Ascending aorta (tissue), 2 donors: ENCODE measurements at regions not wholly inside any gene's neighbourhood (a gene's known extent, or its start where the extent isn't known, plus 50 kb on each side); places are given as distances from the start of the nearest gene placed in this dataset.

ENCODE experiments used
- DNase-seq, 2 donors: peaks; one replicate each; pipeline ENCODE4 v3.0.0-alpha.2; 2019; ENCODE audit warnings: low spot score in 2 of 2
- H3K27ac ChIP-seq, 2 donors: fragments of 200-600 bp; sonication (generic); one replicate each; pipeline ENCODE4 v1.5.1; 2016 to 2017; ENCODE audit warnings: mild to moderate bottlenecking in 1 of 2
- H3K27me3 ChIP-seq: fragments of 200-600 bp; sonication (generic); one replicate; pipeline ENCODE4 v1.5.1; 2017
- H3K36me3 ChIP-seq, 2 donors: fragments of 200-600 bp; sonication (generic); one replicate each; pipeline ENCODE4 v1.5.1; 2016
- H3K4me1 ChIP-seq, 2 donors: fragments of 200-600 bp; sonication (generic); one replicate each; pipeline ENCODE4 v1.5.1; 2016 to 2017; ENCODE audit warnings: mild to moderate bottlenecking in 1 of 2
- H3K4me3 ChIP-seq, 2 donors: fragments of 200-600 bp; sonication (generic); one replicate each; pipeline ENCODE4 v1.5.1; 2016 to 2017; ENCODE audit warnings: mild to moderate bottlenecking in 1 of 2
- H3K9me3 ChIP-seq, 2 donors: fragments of 200-600 bp; sonication (generic); one replicate each; pipeline ENCODE4 v1.5.1; 2016
- intact Hi-C: fragments of 100-400 bp; cut with DNase I; formaldehyde crosslinking; loops from one replicate; pipeline ENCODE4 v1.15.1; 2023
- TF ChIP-seq, protein P1 (sequence below), 3 experiments: fragments of 200-600 bp in 2 of 3; fragments of 450-650 bp in 1 of 3; sonication (generic) in 2 of 3; IDR thresholded peaks; one replicate each; pipeline ENCODE4 v1.5.1; 2016 to 2019; ENCODE audit warnings: antibody characterized with exemption in 3 of 3, mild to moderate bottlenecking in 1 of 3, moderate library complexity in 1 of 3

DNA sequence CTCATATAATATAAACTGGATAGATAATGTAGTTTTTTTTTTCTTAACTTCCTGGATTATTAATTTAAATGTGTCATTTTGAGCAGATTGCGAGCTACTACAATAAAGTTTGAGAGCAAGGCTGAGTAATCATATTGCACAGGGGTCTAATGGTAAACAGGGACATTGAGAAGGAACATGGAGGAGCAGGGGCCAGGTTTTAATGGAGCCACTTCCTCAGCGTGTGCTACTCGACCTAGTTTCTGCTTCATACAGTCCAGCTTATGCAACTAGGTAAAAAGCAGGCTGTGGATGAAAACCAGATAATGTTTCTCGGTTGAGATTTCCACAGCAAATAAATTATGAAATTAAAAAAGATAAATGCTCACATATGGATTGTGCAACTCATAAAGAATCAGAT lies 1915.7 kb upstream of the CELF4 start:
- H3K4me1 ChIP-seq: no peaks in the 10 kb centered on the region
- no peaks in the 10 kb centered on the region for H3K9me3 ChIP-seq
- TF ChIP-seq, protein P1, sequence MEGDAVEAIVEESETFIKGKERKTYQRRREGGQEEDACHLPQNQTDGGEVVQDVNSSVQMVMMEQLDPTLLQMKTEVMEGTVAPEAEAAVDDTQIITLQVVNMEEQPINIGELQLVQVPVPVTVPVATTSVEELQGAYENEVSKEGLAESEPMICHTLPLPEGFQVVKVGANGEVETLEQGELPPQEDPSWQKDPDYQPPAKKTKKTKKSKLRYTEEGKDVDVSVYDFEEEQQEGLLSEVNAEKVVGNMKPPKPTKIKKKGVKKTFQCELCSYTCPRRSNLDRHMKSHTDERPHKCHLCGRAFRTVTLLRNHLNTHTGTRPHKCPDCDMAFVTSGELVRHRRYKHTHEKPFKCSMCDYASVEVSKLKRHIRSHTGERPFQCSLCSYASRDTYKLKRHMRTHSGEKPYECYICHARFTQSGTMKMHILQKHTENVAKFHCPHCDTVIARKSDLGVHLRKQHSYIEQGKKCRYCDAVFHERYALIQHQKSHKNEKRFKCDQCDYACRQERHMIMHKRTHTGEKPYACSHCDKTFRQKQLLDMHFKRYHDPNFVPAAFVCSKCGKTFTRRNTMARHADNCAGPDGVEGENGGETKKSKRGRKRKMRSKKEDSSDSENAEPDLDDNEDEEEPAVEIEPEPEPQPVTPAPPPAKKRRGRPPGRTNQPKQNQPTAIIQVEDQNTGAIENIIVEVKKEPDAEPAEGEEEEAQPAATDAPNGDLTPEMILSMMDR (IDR thresholded peaks at IDR 0.05): no peak
- no peak overlapping the region for H3K4me3 ChIP-seq
- no peak overlapping the region for H3K27ac ChIP-seq
- DNase-seq: no peak
- intact Hi-C loops: no loop called here
- no peaks in the 10 kb centered on the region for H3K27me3 ChIP-seq
- no peaks in the 10 kb centered on the region for H3K36me3 ChIP-seq

DNA sequence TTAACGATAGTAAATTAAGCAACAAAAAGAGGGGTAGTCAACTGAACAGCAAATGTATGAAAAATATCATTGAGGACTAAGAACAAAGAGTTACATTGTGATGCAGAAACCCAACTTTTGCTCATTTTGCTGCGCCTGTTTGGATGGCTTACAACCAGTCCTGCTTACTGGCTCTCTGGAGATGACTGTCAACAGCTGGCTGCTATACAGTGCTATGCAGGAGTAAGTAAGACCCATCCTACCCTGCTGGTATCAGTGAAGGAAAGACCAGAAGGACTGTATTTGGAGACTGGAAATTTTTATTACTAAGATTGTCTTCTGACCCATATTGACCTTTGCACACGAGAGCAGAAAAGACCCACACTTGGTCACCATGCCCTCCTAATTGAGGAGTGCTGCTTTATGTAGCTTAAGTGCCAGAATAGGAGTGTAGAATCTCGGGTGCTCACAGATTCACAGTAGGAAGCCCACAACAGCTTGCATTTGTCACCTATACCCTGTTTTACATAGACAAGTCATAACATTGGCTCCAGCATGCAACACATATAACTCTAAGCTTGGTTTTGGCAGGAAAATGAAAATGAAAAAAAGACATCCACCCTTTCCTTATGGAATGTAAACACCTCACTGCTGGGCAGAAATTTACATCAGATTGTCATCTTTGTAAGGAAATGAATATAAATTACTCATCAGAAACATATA lies 1915.0 kb upstream of the CELF4 start:
- Histone ChIP-seq H3K4me1 (no peaks in the 10 kb centered on the region), H3K27ac (no peak overlapping the region), H3K36me3 (no peaks in the 10 kb centered on the region), H3K27me3 (no peaks in the 10 kb centered on the region), H3K9me3 (no peaks in the 10 kb centered on the region), H3K4me3 (no peak overlapping the region)
- DNase-seq: no peak
- intact Hi-C loops: no loop called here
- TF ChIP-seq, protein P1 (IDR thresholded peaks at IDR 0.05): no peak

- H3K36me3 ChIP-seq: no peaks in the 10 kb centered on the region
- intact Hi-C loops: no loop called here
- TF ChIP-seq, protein P1 (IDR thresholded peaks at IDR 0.05): no peak
These were observed 1898.4 kb upstream of the CELF4 start for GRCh38 chr18:39464006-39464405.

GRCh38 chr18:39462436-39462835 lies 1896.8 kb upstream of the CELF4 start:
- intact Hi-C loops: no loop called here
- TF ChIP-seq, protein P1 (IDR thresholded peaks at IDR 0.05): no peak
- no peak overlapping the region for H3K27ac ChIP-seq
- no peaks in the 10 kb centered on the region for H3K36me3 ChIP-seq
- no peaks in the 10 kb centered on the region for H3K9me3 ChIP-seq
- H3K4me3 ChIP-seq: no peak overlapping the region
- no peak for DNase-seq
- H3K27me3 ChIP-seq: no peaks in the 10 kb centered on the region
- H3K4me1 ChIP-seq: no peaks in the 10 kb centered on the region

More at GRCh38 chr18:39464006-39464405, 1898.4 kb upstream of the CELF4 start:
- Histone ChIP-seq H3K27me3 (no peaks in the 10 kb centered on the region), H3K27ac (no peak overlapping the region), H3K9me3 (no peaks in the 10 kb centered on the region), H3K4me1 (no peaks in the 10 kb centered on the region), H3K4me3 (no peak overlapping the region)
- DNase-seq: no peak

GRCh38 chr18:39460136-39460535 lies 1894.5 kb upstream of the CELF4 start:
- H3K27ac ChIP-seq: no peak overlapping the region
- TF ChIP-seq, protein P1 (IDR thresholded peaks at IDR 0.05): no peak
- intact Hi-C loops: no loop called here
- no peaks in the 10 kb centered on the region for H3K27me3 ChIP-seq
- H3K36me3 ChIP-seq: no peaks in the 10 kb centered on the region
- no peak for DNase-seq
- no peaks in the 10 kb centered on the region for H3K4me1 ChIP-seq
- no peaks in the 10 kb centered on the region for H3K9me3 ChIP-seq
- H3K4me3 ChIP-seq: no peak overlapping the region

DNA sequence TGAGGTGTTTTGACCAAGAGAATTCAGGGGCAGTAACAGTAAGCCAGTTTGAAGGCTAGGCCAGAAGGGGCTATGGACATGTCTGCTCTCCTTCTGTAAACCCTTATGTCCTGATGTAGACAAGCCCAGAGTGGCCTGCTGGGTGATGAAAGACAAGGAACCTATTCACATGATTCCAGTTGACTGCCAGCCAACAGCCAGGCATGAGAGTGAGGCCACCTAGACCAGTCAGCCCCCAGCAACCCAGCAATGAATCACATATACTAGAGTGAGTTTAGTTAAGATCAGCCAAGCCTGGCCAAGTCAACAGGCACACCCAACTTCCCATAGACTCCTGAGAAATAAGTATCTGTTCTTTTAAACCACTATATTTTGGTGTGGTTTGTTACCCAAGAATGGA lies 1889.7 kb upstream of the CELF4 start:
- Histone ChIP-seq H3K27ac (no peak overlapping the region), H3K4me3 (no peak overlapping the region), H3K36me3 (no peaks in the 10 kb centered on the region), H3K27me3 (no peaks in the 10 kb centered on the region), H3K4me1 (no peaks in the 10 kb centered on the region), H3K9me3 (no peaks in the 10 kb centered on the region)
- TF ChIP-seq, protein P1 (IDR thresholded peaks at IDR 0.05): no peak
- intact Hi-C loops: no loop called here
- no peak for DNase-seq
